Muscle of leg (tissue), 3 donors: ENCODE measurements at regions not wholly inside any gene's neighbourhood (a gene's known extent, or its start where the extent isn't known, plus 50 kb on each side); places are given as distances from the start of the nearest gene placed in this dataset.

ENCODE experiments used
- DNase-seq: peaks from one replicate; pipeline ENCODE4 v3.0.0; 2013
- H3K27ac ChIP-seq: one replicate; pipeline ENCODE4 v1.5.1; 2013; ENCODE audit warnings: mild to moderate bottlenecking, low read length, control low read depth
- H3K27me3 ChIP-seq: one replicate; pipeline ENCODE4 v1.6.1; 2013; ENCODE audit warnings: low read length; ENCODE audit not compliant: control insufficient read depth, insufficient read depth
- H3K36me3 ChIP-seq: one replicate; pipeline ENCODE4 v1.6.1; 2013; ENCODE audit warnings: low read length; ENCODE audit not compliant: control insufficient read depth, insufficient read depth
- H3K4me1 ChIP-seq: one replicate; pipeline ENCODE4 v1.6.1; 2013; ENCODE audit warnings: low read length; ENCODE audit not compliant: control insufficient read depth, insufficient read depth
- H3K4me3 ChIP-seq: one replicate; pipeline ENCODE4 v1.5.1; 2013; ENCODE audit warnings: low read length, control low read depth
- H3K9me3 ChIP-seq: replicated peaks from 2 replicates; pipeline ENCODE4 v1.6.1; 2013; ENCODE audit warnings: low read depth, low read length; ENCODE audit not compliant: control insufficient read depth
- WGBS: methylation state at CpG from one replicate; pipeline ENCODE4 v1.1.5; 2013; ENCODE audit warnings: missing lambda C conversion rate; ENCODE audit not compliant: insufficient coverage; 5-methylcytosine and 5-hydroxymethylcytosine counted together

GRCh38 chr6:169145496-169145895 lies 108.2 kb downstream of the THBS2 start:
- no CpG with 5 or more reads among the region's 6 CpGs for WGBS
- DNase-seq: no peak
- Histone ChIP-seq H3K27me3 (no peaks in the 10 kb centered on the region), H3K9me3 (no peaks in the 10 kb centered on the region), H3K27ac (peak overlapping the region; percentile 87), H3K4me1 (peaks cover 39% of the 10 kb centered on the region), H3K36me3 (no peaks in the 10 kb centered on the region), H3K4me3 (no peak overlapping the region)

- Histone ChIP-seq H3K36me3 (no peaks in the 10 kb centered on the region), H3K4me3 (no peak overlapping the region), H3K4me1 (peaks cover 39% of the 10 kb centered on the region), H3K27ac (no peak overlapping the region), H3K27me3 (no peaks in the 10 kb centered on the region), H3K9me3 (no peaks in the 10 kb centered on the region)
- DNase-seq: no peak
- whole genome bisulfite sequencing: 100% methylated on average over 1 of the region's 2 CpGs
Measured at GRCh38 chr6:169144356-169144755, 109.3 kb downstream of the THBS2 start.

GRCh38 chr6:169142538-169142844 lies 111.2 kb downstream of the THBS2 start:
- H3K4me1 ChIP-seq: peaks cover 39% of the 10 kb centered on the region
- H3K36me3 ChIP-seq: no peaks in the 10 kb centered on the region
- DNase-seq: no peak
- 39% methylated on average over 6 of the region's 8 CpGs for WGBS
- H3K9me3 ChIP-seq: no peaks in the 10 kb centered on the region
- no peaks in the 10 kb centered on the region for H3K27me3 ChIP-seq
- no peak overlapping the region for H3K4me3 ChIP-seq
- peak overlapping the region; percentile 83 for H3K27ac ChIP-seq

GRCh38 chr6:169141671-169142537 lies 111.7 kb downstream of the THBS2 start:
- peak; percentile 97 for DNase-seq

GRCh38 chr6:169140986-169141495 lies 112.6 kb downstream of the THBS2 start:
- Histone ChIP-seq H3K36me3 (no peaks in the 10 kb centered on the region), H3K4me1 (peaks cover 31% of the 10 kb centered on the region), H3K27ac (peak overlapping the region; percentile 83), H3K27me3 (no peaks in the 10 kb centered on the region), H3K9me3 (no peaks in the 10 kb centered on the region), H3K4me3 (no peak overlapping the region)
- 90% methylated on average over 4 of the region's 11 CpGs for WGBS
- DNase-seq: no peak

More at GRCh38 chr6:169141671-169142537, 111.7 kb downstream of the THBS2 start:
- Histone ChIP-seq H3K27me3 (no peaks in the 10 kb centered on the region), H3K9me3 (no peaks in the 10 kb centered on the region), H3K27ac (peak overlapping the region; percentile 83), H3K4me3 (no peak overlapping the region), H3K4me1 (peaks cover 39% of the 10 kb centered on the region), H3K36me3 (no peaks in the 10 kb centered on the region)
- WGBS: 33% methylated on average over 18 of the region's 18 CpGs

- no peak for DNase-seq
- 94% methylated on average over 50 of the region's 50 CpGs for WGBS
Measured at GRCh38 chr6:169139179-169139971, 114.3 kb downstream of the THBS2 start.

GRCh38 chr6:169132352-169132940 lies 121.2 kb downstream of the THBS2 start:
- no peaks in the 10 kb centered on the region for H3K9me3 ChIP-seq
- H3K27me3 ChIP-seq: no peaks in the 10 kb centered on the region
- no peaks in the 10 kb centered on the region for H3K36me3 ChIP-seq
- no peak for DNase-seq
- H3K4me3 ChIP-seq: no peak overlapping the region
- WGBS: 50% methylated on average over 1 of the region's 3 CpGs
- peak overlapping the region; percentile 21 for H3K27ac ChIP-seq
- H3K4me1 ChIP-seq: peaks cover 9% of the 10 kb centered on the region

More at GRCh38 chr6:169139179-169139971, 114.3 kb downstream of the THBS2 start:
- H3K27me3 ChIP-seq: no peaks in the 10 kb centered on the region
- H3K36me3 ChIP-seq: no peaks in the 10 kb centered on the region
- H3K4me1 ChIP-seq: peaks cover 19% of the 10 kb centered on the region
- no peaks in the 10 kb centered on the region for H3K9me3 ChIP-seq
- no peak overlapping the region for H3K27ac ChIP-seq
- no peak overlapping the region for H3K4me3 ChIP-seq

GRCh38 chr6:169131390-169131789 lies 122.3 kb downstream of the THBS2 start:
- WGBS: 54% methylated on average over 2 of the region's 3 CpGs
- Histone ChIP-seq H3K36me3 (no peaks in the 10 kb centered on the region), H3K4me3 (no peak overlapping the region), H3K27ac (no peak overlapping the region), H3K27me3 (no peaks in the 10 kb centered on the region), H3K9me3 (no peaks in the 10 kb centered on the region), H3K4me1 (peaks cover 9% of the 10 kb centered on the region)
- DNase-seq: no peak

- no peaks in the 10 kb centered on the region for H3K27me3 ChIP-seq
- 71% methylated on average over 1 of the region's 3 CpGs for WGBS
- H3K4me1 ChIP-seq: peaks cover 9% of the 10 kb centered on the region
Measured at GRCh38 chr6:169130113-169130512, 123.5 kb downstream of the THBS2 start.

GRCh38 chr6:169121013-169121412 lies 132.6 kb downstream of the THBS2 start:
- Histone ChIP-seq H3K4me3 (no peak overlapping the region), H3K9me3 (no peaks in the 10 kb centered on the region), H3K27me3 (no peaks in the 10 kb centered on the region), H3K36me3 (no peaks in the 10 kb centered on the region), H3K4me1 (peaks cover 6% of the 10 kb centered on the region), H3K27ac (no peak overlapping the region)
- no peak for DNase-seq
- 100% methylated on average over 2 of the region's 3 CpGs for WGBS

More at GRCh38 chr6:169130113-169130512, 123.5 kb downstream of the THBS2 start:
- no peak for DNase-seq
- H3K9me3 ChIP-seq: no peaks in the 10 kb centered on the region
- H3K4me3 ChIP-seq: no peak overlapping the region
- H3K27ac ChIP-seq: no peak overlapping the region
- no peaks in the 10 kb centered on the region for H3K36me3 ChIP-seq
